NCI-H526 (cell line): ENCODE measurements at regions not wholly inside any gene's neighbourhood (a gene's known extent, or its start where the extent isn't known, plus 50 kb on each side); places are given as distances from the start of the nearest gene placed in this dataset.
A peak's percentile ranks its signal among the peaks of the same experiment; 100 is the strongest.
"Not testable (repeated sequence)": the region's sequence is repeated elsewhere in the genome, so short reads cannot be mapped to it uniquely, and the experiment has no call there.

ENCODE experiments used
- DNase-seq, 2 experiments: peaks; one replicate each; lab custom pipeline; 2025; lab: John Stamatoyannopoulos, UW

DNA sequence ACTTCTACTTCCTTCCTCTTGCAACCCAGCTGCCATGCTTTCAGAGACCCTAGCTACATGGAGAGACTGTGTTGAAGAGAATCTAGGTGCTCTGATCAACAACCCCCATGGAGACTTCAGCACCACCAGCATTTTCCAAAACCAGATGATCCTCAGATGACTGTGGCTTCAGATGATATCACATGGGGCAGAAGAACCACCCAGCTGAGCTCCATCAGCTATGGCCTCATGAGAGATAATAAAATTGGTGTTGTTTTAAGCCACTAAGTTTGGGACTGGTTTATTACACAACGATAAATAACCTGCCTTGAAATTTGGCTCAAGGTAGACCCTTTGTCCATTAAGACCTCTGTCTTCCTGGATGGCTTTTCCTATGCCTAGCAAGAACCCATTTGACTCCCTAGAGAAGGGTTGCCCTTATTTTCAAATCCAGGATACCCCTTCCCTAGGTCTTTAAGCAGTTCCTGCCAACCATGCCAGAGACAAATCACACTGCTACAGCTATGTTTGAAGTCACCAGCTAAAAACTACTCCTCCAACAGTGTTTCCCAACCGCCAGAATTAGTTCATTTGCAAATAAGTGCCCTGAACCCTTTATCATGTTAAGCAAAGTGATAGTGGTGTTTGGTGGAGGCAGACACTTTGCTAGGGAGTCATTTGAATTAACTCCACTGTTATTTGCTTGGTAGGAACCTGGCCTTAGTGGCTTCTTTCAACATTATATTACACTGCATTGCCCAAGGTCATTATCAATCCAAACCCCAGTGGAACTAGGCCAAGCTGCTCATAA, 136.9 kb upstream of the PALS2 start:
- DNase-seq = no peak

GRCh38 chr7:24438232-24438631, 135.0 kb upstream of the PALS2 start:
- no peak for DNase-seq

GRCh38 chr7:24439104-24439503, 134.1 kb upstream of the PALS2 start:
- not testable (repeated sequence) for DNase-seq

DNA sequence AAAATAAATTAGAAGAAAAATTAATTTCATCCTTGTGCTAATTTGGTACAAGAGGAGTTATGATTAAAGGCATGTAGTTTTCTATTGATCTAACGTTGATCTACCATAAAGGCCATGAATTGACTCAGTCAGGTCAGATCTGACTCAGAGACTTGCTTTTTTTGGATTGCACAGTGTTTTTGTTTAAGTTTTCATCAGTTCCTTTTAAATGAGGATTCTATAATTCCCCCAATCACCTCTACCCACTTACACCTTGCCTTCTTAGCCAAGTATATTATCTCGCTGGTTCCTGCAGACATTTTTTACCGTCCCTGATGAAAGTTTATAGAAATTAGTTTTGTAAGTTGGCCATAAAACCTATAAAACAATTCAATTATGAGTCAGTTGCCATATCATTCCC, 132.4 kb upstream of the PALS2 start:
- DNase-seq = no peak

GRCh38 chr7:24441314-24442027, 131.8 kb upstream of the PALS2 start:
- no peak for DNase-seq

- DNase-seq = no peak
Observed at GRCh38 chr7:24442170-24442777, 131.0 kb upstream of the PALS2 start.

- no peak for DNase-seq
Observed at GRCh38 chr7:24444666-24445440, 128.4 kb upstream of the PALS2 start.

- no peak for DNase-seq
Observed at GRCh38 chr7:24448038-24448437, 125.2 kb upstream of the PALS2 start.

- DNase-seq = not testable (repeated sequence)
Observed at GRCh38 chr7:24449416-24449815, 123.8 kb upstream of the PALS2 start.

GRCh38 chr7:24455813-24456525, 117.3 kb upstream of the PALS2 start:
- DNase-seq = peak; percentile 5 to 21

GRCh38 chr7:24456526-24457218, 116.6 kb upstream of the PALS2 start:
- DNase-seq = no peak

DNA sequence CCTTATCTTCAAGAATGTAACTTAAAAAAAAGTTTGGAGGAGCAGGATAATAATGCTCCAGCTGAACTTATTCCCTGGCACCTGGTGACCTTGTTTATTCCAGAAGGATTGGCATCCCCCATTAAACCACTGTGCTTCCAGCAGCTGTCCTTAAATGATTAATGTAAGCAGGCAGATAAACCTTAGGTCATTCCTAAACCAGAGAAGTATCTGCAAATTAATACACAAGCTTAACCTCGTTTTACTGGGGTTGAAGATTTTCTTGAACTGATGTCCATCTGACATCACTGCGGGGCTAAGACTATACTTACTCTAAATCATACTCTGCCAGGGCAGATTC, 116.1 kb upstream of the PALS2 start:
- DNase-seq = no peak

GRCh38 chr7:24462117-24462516, 111.1 kb upstream of the PALS2 start:
- DNase-seq = no peak

GRCh38 chr7:24462984-24463383, 110.3 kb upstream of the PALS2 start:
- no peak for DNase-seq

- no peak for DNase-seq
Observed at GRCh38 chr7:24463474-24463873, 109.8 kb upstream of the PALS2 start.

DNA sequence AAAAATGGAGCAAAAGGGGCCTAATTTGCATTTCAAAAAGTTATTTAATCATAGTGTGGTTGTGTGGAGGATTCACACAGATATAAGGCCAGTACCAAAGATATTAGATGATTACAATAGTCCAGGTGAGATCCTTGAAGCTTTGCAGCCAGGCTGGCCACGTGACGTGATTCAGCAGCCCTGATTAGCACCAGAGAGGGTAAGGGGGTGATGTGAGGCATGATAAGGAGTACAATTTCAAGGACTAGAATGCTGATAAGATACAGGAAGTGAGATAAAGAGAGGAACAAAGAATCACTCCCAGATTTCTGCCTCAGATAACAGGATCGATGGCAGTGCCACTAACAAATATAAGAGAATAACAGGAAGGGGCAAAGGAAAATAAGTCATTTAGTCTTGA, 108.4 kb upstream of the PALS2 start:
- DNase-seq = no peak

GRCh38 chr7:24466168-24466768, 107.0 kb upstream of the PALS2 start:
- DNase-seq = no peak

GRCh38 chr7:24469118-24469517, 104.1 kb upstream of the PALS2 start:
- DNase-seq = no peak

- DNase-seq = no peak
Observed at GRCh38 chr7:24472093-24472492, 101.2 kb upstream of the PALS2 start.

DNA sequence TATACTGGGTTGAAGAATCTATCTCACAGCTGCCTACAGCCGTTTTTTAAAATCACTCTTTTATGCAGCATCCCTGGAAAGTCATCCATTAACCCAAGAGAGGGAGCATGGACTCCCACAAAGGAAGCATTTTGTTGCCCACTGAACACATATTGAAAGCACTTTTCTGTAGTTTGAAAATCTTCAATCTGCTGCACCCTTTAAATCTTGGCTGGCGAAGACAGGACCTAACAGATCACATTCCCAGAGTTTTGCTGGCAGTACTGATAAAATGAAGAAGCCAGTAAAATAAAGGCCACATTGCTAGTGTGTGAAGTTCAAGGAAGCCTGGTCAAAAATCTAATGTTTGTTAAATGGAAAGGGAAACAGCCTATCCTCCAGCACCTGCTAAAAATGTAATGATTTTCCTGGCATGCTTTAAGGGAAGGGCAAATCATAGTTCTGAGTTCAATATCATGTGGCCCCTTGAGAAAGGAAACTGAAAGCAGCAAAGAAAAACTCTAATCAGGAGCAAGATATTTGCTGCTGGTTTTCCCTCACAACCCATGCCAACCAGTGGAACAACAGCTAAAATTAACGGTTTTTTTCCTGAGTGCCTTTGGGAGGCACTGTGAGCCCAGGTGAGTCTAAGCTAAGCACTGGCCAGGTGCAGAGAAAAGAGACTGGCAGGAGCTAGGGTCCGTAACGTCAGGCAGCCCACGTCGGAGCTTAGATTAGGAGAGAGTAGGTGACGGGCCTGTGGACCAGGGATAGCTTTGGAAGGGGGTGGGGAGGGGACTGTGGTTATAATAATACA, 97.9 kb upstream of the PALS2 start:
- peak in 1 of 2 experiments; percentile 12 for DNase-seq
